IMR-90 (cell line): ENCODE measurements at regions not wholly inside any gene's neighbourhood (a gene's known extent, or its start where the extent isn't known, plus 50 kb on each side); places are given as distances from the start of the nearest gene placed in this dataset.

ENCODE experiments used
- ATAC-seq: fragments of 200-7000 bp; cut with Tn5 transposase; 2 replicates; pipeline ENCODE4 v1.9.1; 2020; ENCODE audit warnings: low read depth, mild to moderate bottlenecking, moderate library complexity
- BruUV-seq: library from RNA; stranded (reverse); fragments of 400-500 nt; replicated peaks from 2 replicates; lab custom pipeline; 2021; lab: Mats Ljungman, UMichigan
- CTCF ChIA-PET: fragments of 300-600 bp; formaldehyde crosslinking; extraction: SDS; loops from one replicate; lab custom pipeline; 2021; ENCODE audit warnings: antibody characterized with exemption; lab: Yijun Ruan, JAX
- POLR2A ChIA-PET: fragments of 300-600 bp; sonication (Branson Sonifier 250); formaldehyde crosslinking; loops from one replicate; lab custom pipeline; 2022; ENCODE audit warnings: antibody characterized with exemption; ENCODE audit not compliant: unreplicated experiment; lab: Charles Lee
- DNase-seq: peaks from one replicate; pipeline ENCODE4 v3.0.0; 2013
- H2AFZ ChIP-seq: replicated peaks from 2 replicates; pipeline ENCODE3; 2013; ENCODE audit warnings: low read length, mild to moderate bottlenecking; ENCODE audit not compliant: poor library complexity
- H2AK5ac ChIP-seq: 2 replicates; pipeline ENCODE4 v1.6.1; 2013; ENCODE audit warnings: low read depth, low read length, inconsistent platforms
- H2AK9ac ChIP-seq: replicated peaks from 2 replicates; pipeline ENCODE3; 2013; ENCODE audit warnings: mild to moderate bottlenecking, low read depth, low read length, moderate library complexity; ENCODE audit not compliant: poor library complexity
- H2BK120ac ChIP-seq: 2 replicates; pipeline ENCODE4 v1.6.1; 2013; ENCODE audit warnings: low read depth, low read length, inconsistent platforms
- H2BK15ac ChIP-seq: 3 replicates; pipeline ENCODE4 v1.6.1; 2013; ENCODE audit warnings: low read depth, low read length, inconsistent platforms
- H2BK20ac ChIP-seq: 2 replicates; pipeline ENCODE4 v1.6.1; 2013; ENCODE audit warnings: low read depth, mild to moderate bottlenecking, inconsistent platforms, low read length, moderate library complexity
- H2BK5ac ChIP-seq: 2 replicates; pipeline ENCODE4 v1.6.1; 2013; ENCODE audit warnings: mild to moderate bottlenecking, low read depth, low read length, inconsistent platforms; ENCODE audit not compliant: poor library complexity, severe bottlenecking
- H3K14ac ChIP-seq: replicated peaks from 2 replicates; pipeline ENCODE4 v1.6.1; 2013; ENCODE audit warnings: low read depth, low read length, inconsistent platforms
- H3K18ac ChIP-seq: 2 replicates; pipeline ENCODE4 v1.6.1; 2013; ENCODE audit warnings: low read depth, low read length, control low read depth
- H3K23ac ChIP-seq: 2 replicates; pipeline ENCODE4 v1.6.1; 2013; ENCODE audit warnings: low read depth, low read length, inconsistent platforms
- H3K27ac ChIP-seq: 2 replicates; pipeline ENCODE4 v1.5.1; 2013; ENCODE audit warnings: mild to moderate bottlenecking, control low read depth, low read length; ENCODE audit not compliant: insufficient read depth
- H3K27me3 ChIP-seq: 2 replicates; pipeline ENCODE4 v1.6.1; 2013; ENCODE audit warnings: low read length; ENCODE audit not compliant: control insufficient read depth, insufficient read depth
- H3K36me3 ChIP-seq: 2 replicates; pipeline ENCODE4 v1.6.1; 2013; ENCODE audit warnings: low read length, mixed read lengths; ENCODE audit not compliant: control insufficient read depth, insufficient read depth
- H3K4ac ChIP-seq: 2 replicates; pipeline ENCODE4 v1.6.1; 2013; ENCODE audit warnings: low read depth, low read length, inconsistent platforms
- H3K4me1 ChIP-seq: 2 replicates; pipeline ENCODE4 v1.6.1; 2013; ENCODE audit warnings: low read length, mixed read lengths; ENCODE audit not compliant: control insufficient read depth, insufficient read depth
- H3K4me2 ChIP-seq: 2 replicates; pipeline ENCODE4 v1.6.1; 2013; ENCODE audit warnings: low read depth, mild to moderate bottlenecking, control low read depth, low read length, moderate library complexity
- H3K4me3 ChIP-seq: 2 replicates; pipeline ENCODE4 v1.5.1; 2013; ENCODE audit warnings: low read depth, mild to moderate bottlenecking, control low read depth, low read length, moderate library complexity; ENCODE audit not compliant: insufficient read depth
- H3K56ac ChIP-seq: 2 replicates; pipeline ENCODE4 v1.6.1; 2013; ENCODE audit warnings: low read length, inconsistent platforms; ENCODE audit not compliant: insufficient read depth; ENCODE audit errors: extremely low read depth
- H3K79me1 ChIP-seq, 2 experiments: 2 replicates each; pipeline ENCODE4 v1.6.1; 2013; ENCODE audit warnings: low read length in 2 of 2, inconsistent platforms in 1 of 2, low read depth in 1 of 2
- H3K9ac ChIP-seq: 2 replicates; pipeline ENCODE4 v1.6.1; 2013; ENCODE audit warnings: low read depth, low read length, control low read depth
- H3K9me1 ChIP-seq: 2 replicates; pipeline ENCODE4 v1.6.1; 2013; ENCODE audit warnings: low read length, inconsistent platforms; ENCODE audit not compliant: insufficient read depth
- H3K9me3 ChIP-seq: 2 replicates; pipeline ENCODE4 v1.6.1; 2013; ENCODE audit warnings: low read length; ENCODE audit not compliant: control insufficient read depth, insufficient read depth
- H4K20me1 ChIP-seq: 2 replicates; pipeline ENCODE4 v1.6.1; 2013; ENCODE audit warnings: low read length, inconsistent platforms; ENCODE audit not compliant: insufficient read depth
- H4K5ac ChIP-seq: 2 replicates; pipeline ENCODE4 v1.6.1; 2013; ENCODE audit warnings: mild to moderate bottlenecking, low read depth, low read length, control low read depth
- H4K8ac ChIP-seq, 2 experiments: 2 replicates each; pipeline ENCODE4 v1.6.1; 2013; ENCODE audit warnings: low read depth in 2 of 2, low read length in 2 of 2, control low read depth in 1 of 2, inconsistent platforms in 1 of 2
- H4K91ac ChIP-seq: 2 replicates; pipeline ENCODE4 v1.6.1; 2013; ENCODE audit warnings: low read depth, low read length, inconsistent platforms; ENCODE audit not compliant: insufficient read depth
- BHLHE40 ChIP-seq: fragments of 150-350 bp; IDR thresholded peaks from 2 replicates; pipeline ENCODE4 v1.6.1; 2016; ENCODE audit warnings: mild to moderate bottlenecking, low read depth, low read length
- CEBPB ChIP-seq: IDR thresholded peaks from 2 replicates; pipeline ENCODE4 v1.6.1; 2012; ENCODE audit warnings: low read depth, low read length, improper control_type of control experiment
- CHD1 ChIP-seq: IDR thresholded peaks from 2 replicates; pipeline ENCODE4 v1.6.1; 2012; ENCODE audit warnings: low read depth, low read length, improper control_type of control experiment
- FOS ChIP-seq: fragments of 150-350 bp; IDR thresholded peaks from 2 replicates; pipeline ENCODE4 v1.6.1; 2016; ENCODE audit warnings: low read depth, low read length
- MAFK ChIP-seq: IDR thresholded peaks from 2 replicates; pipeline ENCODE4 v1.6.1; 2012; ENCODE audit warnings: low read depth, low read length, improper control_type of control experiment
- MAZ ChIP-seq: IDR thresholded peaks from 2 replicates; pipeline ENCODE4 v1.6.1; 2012; ENCODE audit warnings: low read depth, mild to moderate bottlenecking, low read length, improper control_type of control experiment, moderate library complexity, borderline replicate concordance
- MXI1 ChIP-seq: IDR thresholded peaks from 2 replicates; pipeline ENCODE4 v1.6.1; 2012; ENCODE audit warnings: low read depth, mild to moderate bottlenecking, low read length, moderate library complexity, borderline replicate concordance
- NFE2L2 ChIP-seq: fragments of 150-350 bp; IDR thresholded peaks from 2 replicates; pipeline ENCODE4 v1.6.1; 2016; ENCODE audit warnings: low read depth, mild to moderate bottlenecking, low read length
- RAD21 ChIP-seq: IDR thresholded peaks from 2 replicates; pipeline ENCODE4 v1.6.1; 2012; ENCODE audit warnings: low read length, improper control_type of control experiment
- RCOR1 ChIP-seq: IDR thresholded peaks from 2 replicates; pipeline ENCODE4 v1.6.1; 2012; ENCODE audit warnings: mild to moderate bottlenecking, low read length, improper control_type of control experiment; ENCODE audit not compliant: insufficient replicate concordance
- RFX5 ChIP-seq: IDR thresholded peaks from 2 replicates; pipeline ENCODE4 v1.8.0; 2012; ENCODE audit warnings: low read depth, mild to moderate bottlenecking, low read length, moderate library complexity
- SMC3 ChIP-seq: fragments of 150-350 bp; IDR thresholded peaks from 2 replicates; pipeline ENCODE4 v1.6.1; 2016; ENCODE audit warnings: low read depth, mild to moderate bottlenecking, antibody characterized with exemption, low read length, moderate library complexity
- WGBS, 2 experiments: methylation state at CpG; one replicate each; pipeline versions ENCODE4 v1.1.5 to v1.1.7; 2013; ENCODE audit warnings: missing lambda C conversion rate in 2 of 2; ENCODE audit not compliant: insufficient read length in 1 of 2; ENCODE audit errors: extremely low coverage in 2 of 2; 5-methylcytosine and 5-hydroxymethylcytosine counted together
- dilution Hi-C: fragments of 300-500 bp; cut with HindIII; formaldehyde crosslinking; loops from one replicate; pipeline ENCODE4 v1.14.3; 2018; ENCODE audit warnings: low sequenced_read_pairs; ENCODE audit not compliant: unreplicated experiment
- in situ Hi-C: fragments of 300-500 bp; cut with MboI; formaldehyde crosslinking; loops from 3 replicates; pipeline ENCODE4 v1.14.3; 2019; ENCODE audit warnings: low sequenced_read_pairs, inconsistent platforms, mixed read lengths
- intact Hi-C: fragments of 100-400 bp; cut with micrococcal nuclease; formaldehyde crosslinking; loops from 2 replicates; pipeline ENCODE4 v1.10.0; 2022
- TF ChIP-seq, protein P1 (sequence below): fragments of 150-350 bp; IDR thresholded peaks from 2 replicates; pipeline ENCODE4 v1.6.1; 2017; ENCODE audit warnings: mild to moderate bottlenecking, antibody characterized with exemption, low read length, low read depth
- TF ChIP-seq, protein P2 (sequence below): conservative IDR thresholded peaks from 2 replicates; pipeline ENCODE4 v1.5.1; 2012; ENCODE audit warnings: mild to moderate bottlenecking, low read depth, low read length, improper control_type of control experiment
- TF ChIP-seq, protein P3 (sequence below): fragments of 150-350 bp; IDR thresholded peaks from 2 replicates; pipeline ENCODE4 v1.6.1; 2016; ENCODE audit warnings: low read depth, mild to moderate bottlenecking, low read length, moderate library complexity, borderline replicate concordance

DNA sequence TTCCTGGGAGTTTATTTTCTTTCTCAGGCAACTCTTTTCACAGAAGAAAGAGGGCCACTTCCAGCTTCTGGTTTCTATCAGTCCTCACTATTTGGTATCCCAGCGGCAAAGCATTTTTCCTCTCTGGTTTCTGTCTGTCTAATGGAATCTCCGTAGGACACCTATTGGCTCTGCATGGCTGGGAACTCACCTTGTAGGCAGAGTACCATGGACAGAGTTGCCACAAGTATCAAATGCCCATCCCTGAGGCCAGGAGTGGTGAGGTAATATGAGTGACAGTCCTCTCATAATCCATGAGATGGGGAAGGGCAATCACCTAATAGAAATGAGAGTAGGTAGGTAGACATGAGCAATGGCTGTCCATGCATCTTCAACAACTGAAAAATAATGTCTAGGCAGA, 369.5 kb upstream of the PIK3C3 start:
- H4K5ac ChIP-seq: no peak overlapping the region
- no peak overlapping the region for H3K27ac ChIP-seq
- no peaks in the 10 kb centered on the region for H3K4me1 ChIP-seq
- H3K14ac ChIP-seq: no peak overlapping the region
- in situ Hi-C loops: no loop called here
- no peaks in the 10 kb centered on the region for H3K36me3 ChIP-seq
- no peaks in the 10 kb centered on the region for H3K79me1 ChIP-seq
- DNase-seq (no peak), ATAC-seq (no peak)
- TF ChIP-seq NFE2L2 (no peak), BHLHE40 (no peak), SMC3 (no peak), MAZ (no peak), MXI1 (no peak), FOS (no peak), CHD1 (no peak), RAD21 (no peak), MAFK (no peak), CEBPB (no peak), RCOR1 (no peak), RFX5 (no peak)
- TF ChIP-seq, protein P1, sequence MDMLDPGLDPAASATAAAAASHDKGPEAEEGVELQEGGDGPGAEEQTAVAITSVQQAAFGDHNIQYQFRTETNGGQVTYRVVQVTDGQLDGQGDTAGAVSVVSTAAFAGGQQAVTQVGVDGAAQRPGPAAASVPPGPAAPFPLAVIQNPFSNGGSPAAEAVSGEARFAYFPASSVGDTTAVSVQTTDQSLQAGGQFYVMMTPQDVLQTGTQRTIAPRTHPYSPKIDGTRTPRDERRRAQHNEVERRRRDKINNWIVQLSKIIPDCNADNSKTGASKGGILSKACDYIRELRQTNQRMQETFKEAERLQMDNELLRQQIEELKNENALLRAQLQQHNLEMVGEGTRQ: no peak
- TF ChIP-seq, protein P2, sequence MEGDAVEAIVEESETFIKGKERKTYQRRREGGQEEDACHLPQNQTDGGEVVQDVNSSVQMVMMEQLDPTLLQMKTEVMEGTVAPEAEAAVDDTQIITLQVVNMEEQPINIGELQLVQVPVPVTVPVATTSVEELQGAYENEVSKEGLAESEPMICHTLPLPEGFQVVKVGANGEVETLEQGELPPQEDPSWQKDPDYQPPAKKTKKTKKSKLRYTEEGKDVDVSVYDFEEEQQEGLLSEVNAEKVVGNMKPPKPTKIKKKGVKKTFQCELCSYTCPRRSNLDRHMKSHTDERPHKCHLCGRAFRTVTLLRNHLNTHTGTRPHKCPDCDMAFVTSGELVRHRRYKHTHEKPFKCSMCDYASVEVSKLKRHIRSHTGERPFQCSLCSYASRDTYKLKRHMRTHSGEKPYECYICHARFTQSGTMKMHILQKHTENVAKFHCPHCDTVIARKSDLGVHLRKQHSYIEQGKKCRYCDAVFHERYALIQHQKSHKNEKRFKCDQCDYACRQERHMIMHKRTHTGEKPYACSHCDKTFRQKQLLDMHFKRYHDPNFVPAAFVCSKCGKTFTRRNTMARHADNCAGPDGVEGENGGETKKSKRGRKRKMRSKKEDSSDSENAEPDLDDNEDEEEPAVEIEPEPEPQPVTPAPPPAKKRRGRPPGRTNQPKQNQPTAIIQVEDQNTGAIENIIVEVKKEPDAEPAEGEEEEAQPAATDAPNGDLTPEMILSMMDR: no peak
- TF ChIP-seq, protein P3, sequence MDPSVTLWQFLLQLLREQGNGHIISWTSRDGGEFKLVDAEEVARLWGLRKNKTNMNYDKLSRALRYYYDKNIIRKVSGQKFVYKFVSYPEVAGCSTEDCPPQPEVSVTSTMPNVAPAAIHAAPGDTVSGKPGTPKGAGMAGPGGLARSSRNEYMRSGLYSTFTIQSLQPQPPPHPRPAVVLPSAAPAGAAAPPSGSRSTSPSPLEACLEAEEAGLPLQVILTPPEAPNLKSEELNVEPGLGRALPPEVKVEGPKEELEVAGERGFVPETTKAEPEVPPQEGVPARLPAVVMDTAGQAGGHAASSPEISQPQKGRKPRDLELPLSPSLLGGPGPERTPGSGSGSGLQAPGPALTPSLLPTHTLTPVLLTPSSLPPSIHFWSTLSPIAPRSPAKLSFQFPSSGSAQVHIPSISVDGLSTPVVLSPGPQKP: no peak
- no peak overlapping the region for H3K9ac ChIP-seq
- no peak overlapping the region for H3K18ac ChIP-seq
- no peak overlapping the region for H3K4me3 ChIP-seq
- 100% methylated on average over 1 of the region's 2 CpGs; no CpG with 5 or more reads in 1 of the 2 experiments for WGBS, 2 experiments
- no peaks in the 10 kb centered on the region for H3K9me1 ChIP-seq
- ChIA-PET POLR2A (no interaction called here), CTCF (no interaction called here)
- H2BK120ac ChIP-seq: no peak overlapping the region
- H4K20me1 ChIP-seq: no peaks in the 10 kb centered on the region
- no peaks in the 10 kb centered on the region for H3K9me3 ChIP-seq
- no peak overlapping the region for H2BK20ac ChIP-seq
- no peak overlapping the region for H2BK15ac ChIP-seq
- dilution Hi-C loops: no loop called here
- no peak overlapping the region for H2AK5ac ChIP-seq
- H3K27me3 ChIP-seq: no peaks in the 10 kb centered on the region
- no peak overlapping the region for H3K4me2 ChIP-seq
- H2AFZ ChIP-seq: no peak overlapping the region
- no peak overlapping the region for H4K91ac ChIP-seq
- no peak overlapping the region for H2AK9ac ChIP-seq
- no peak overlapping the region for H3K56ac ChIP-seq
- BruUV-seq: no TSS peak
- no peak overlapping the region for H3K23ac ChIP-seq
- no peak overlapping the region for H2BK5ac ChIP-seq
- no peak overlapping the region for H3K4ac ChIP-seq
- intact Hi-C loops: no loop called here
- no peak overlapping the region for H4K8ac ChIP-seq
